ENCODE measurements at regions not wholly inside any gene's neighbourhood (a gene's known extent, or its start where the extent isn't known, plus 50 kb on each side); places are given as distances from the start of the nearest gene placed in this dataset.

GRCh38 chr2:186103276-186103675 lies 364.7 kb downstream of the FSIP2 start:
- WGBS (ENCODE audit: insufficient coverage) = no CpG with 5 or more reads among the region's 2 CpGs
- Histone ChIP-seq H3K9me3 (ENCODE audit: control extremely low read depth in 1 of 3, control insufficient read depth in 2 of 3, insufficient read depth in 1 of 3, low read length in 2 of 3) (peaks cover 0 to 3% (median 0%) of the 10 kb centered on the region in 3 donors), H3K9ac (ENCODE audit: low read length) (no peak overlapping the region), H2AFZ (ENCODE audit: insufficient read depth, low read depth, low read length, poor library complexity, severe bottlenecking) (no peak overlapping the region), H3K36me3 (replicated peaks in 1 of 2; ENCODE audit: control extremely low read depth in 1 of 2, control insufficient read depth in 1 of 2, extremely low read depth in 1 of 2, insufficient read depth in 2 of 2, low read length in 1 of 2) (no peaks in the 10 kb centered on the region), H3K27ac (ENCODE audit: low read length in 2 of 2) (no peak overlapping the region), H3K4me1 (ENCODE audit: control insufficient read depth in 2 of 2, insufficient read depth in 2 of 2, low read length in 2 of 2) (no peaks in the 10 kb centered on the region), H4K20me1 (ENCODE audit: control insufficient read depth, insufficient read depth, low read length, poor library complexity, severe bottlenecking) (no peaks in the 10 kb centered on the region), H3K4me3 (ENCODE audit: control extremely low read depth in 1 of 5, extremely low read depth in 1 of 5, insufficient read depth in 1 of 5, low read depth in 2 of 5, low read length in 4 of 5) (no peak overlapping the region), H3K27me3 (replicated peaks in 1 of 4; ENCODE audit: control extremely low read depth in 1 of 4, control insufficient read depth in 3 of 4, insufficient read depth in 4 of 4, low read length in 3 of 4) (no peaks in the 10 kb centered on the region), H3K4me2 (replicated peaks; ENCODE audit: low read depth, low read length, poor library complexity, severe bottlenecking) (no peak overlapping the region), H3K79me2 (ENCODE audit: control insufficient read depth, insufficient read depth, low read length) (no peaks in the 10 kb centered on the region)
- no peak overlapping the region for H3K4me3 Mint-ChIP-seq
- ChIA-PET CTCF (no interaction called here), POLR2A (no interaction called here)
- no peaks in the 10 kb centered on the region for H3K27me3 Mint-ChIP-seq
- DNase-seq (no peak), ATAC-seq (ENCODE audit: low read depth) (no peak)
- H3K4me1 Mint-ChIP-seq = no peaks in the 10 kb centered on the region
- no peak overlapping the region for H3K27ac Mint-ChIP-seq
- no peaks in the 10 kb centered on the region for H3K9me3 Mint-ChIP-seq (ENCODE audit: insufficient read depth)
- TF ChIP-seq CTCF (IDR thresholded peaks at IDR 0.05) = no peak
- TF ChIP-seq EZH2 (IDR thresholded peaks at IDR 0.05; ENCODE audit: borderline replicate concordance, insufficient read depth, low read depth, low read length, poor library complexity, severe bottlenecking) = no peak
- intact Hi-C loops (cut with micrococcal nuclease) = no loop called here

- intact Hi-C loops (cut with micrococcal nuclease) = no loop called here
- TF ChIP-seq EZH2 (IDR thresholded peaks at IDR 0.05; ENCODE audit: borderline replicate concordance, insufficient read depth, low read depth, low read length, poor library complexity, severe bottlenecking) (no peak), CTCF (IDR thresholded peaks at IDR 0.05) (no peak)
- Histone ChIP-seq H3K9ac (ENCODE audit: low read length) (no peak overlapping the region), H3K79me2 (ENCODE audit: control insufficient read depth, insufficient read depth, low read length) (no peaks in the 10 kb centered on the region), H2AFZ (ENCODE audit: insufficient read depth, low read depth, low read length, poor library complexity, severe bottlenecking) (no peak overlapping the region), H3K4me1 (ENCODE audit: control insufficient read depth in 2 of 2, insufficient read depth in 2 of 2, low read length in 2 of 2) (no peaks in the 10 kb centered on the region), H3K36me3 (replicated peaks in 1 of 2; ENCODE audit: control extremely low read depth in 1 of 2, control insufficient read depth in 1 of 2, extremely low read depth in 1 of 2, insufficient read depth in 2 of 2, low read length in 1 of 2) (no peaks in the 10 kb centered on the region), H3K4me2 (replicated peaks; ENCODE audit: low read depth, low read length, poor library complexity, severe bottlenecking) (no peak overlapping the region), H3K4me3 (ENCODE audit: control extremely low read depth in 1 of 5, extremely low read depth in 1 of 5, insufficient read depth in 1 of 5, low read depth in 2 of 5, low read length in 4 of 5) (no peak overlapping the region), H4K20me1 (ENCODE audit: control insufficient read depth, insufficient read depth, low read length, poor library complexity, severe bottlenecking) (no peaks in the 10 kb centered on the region), H3K9me3 (ENCODE audit: control extremely low read depth in 1 of 3, control insufficient read depth in 2 of 3, insufficient read depth in 1 of 3, low read length in 2 of 3) (peaks cover 0 to 3% (median 0%) of the 10 kb centered on the region in 3 donors), H3K27me3 (replicated peaks in 1 of 4; ENCODE audit: control extremely low read depth in 1 of 4, control insufficient read depth in 3 of 4, insufficient read depth in 4 of 4, low read length in 3 of 4) (no peaks in the 10 kb centered on the region), H3K27ac (ENCODE audit: low read length in 2 of 2) (no peak overlapping the region)
- no peak overlapping the region for H3K4me3 Mint-ChIP-seq
- H3K27ac Mint-ChIP-seq = no peak overlapping the region
- H3K4me1 Mint-ChIP-seq = no peaks in the 10 kb centered on the region
- CTCF ChIA-PET = no interaction called here
- DNase-seq (no peak), ATAC-seq (ENCODE audit: low read depth) (no peak)
- POLR2A ChIA-PET = no interaction called here
- no CpG with 5 or more reads among the region's 1 CpG for WGBS (ENCODE audit: insufficient coverage)
- no peaks in the 10 kb centered on the region for H3K27me3 Mint-ChIP-seq
- no peaks in the 10 kb centered on the region for H3K9me3 Mint-ChIP-seq (ENCODE audit: insufficient read depth)
Observed at GRCh38 chr2:186105016-186105724, 366.6 kb downstream of the FSIP2 start.
